ENCODE measurements at regions not wholly inside any gene's neighbourhood (a gene's known extent, or its start where the extent isn't known, plus 50 kb on each side); places are given as distances from the start of the nearest gene placed in this dataset.

DNA sequence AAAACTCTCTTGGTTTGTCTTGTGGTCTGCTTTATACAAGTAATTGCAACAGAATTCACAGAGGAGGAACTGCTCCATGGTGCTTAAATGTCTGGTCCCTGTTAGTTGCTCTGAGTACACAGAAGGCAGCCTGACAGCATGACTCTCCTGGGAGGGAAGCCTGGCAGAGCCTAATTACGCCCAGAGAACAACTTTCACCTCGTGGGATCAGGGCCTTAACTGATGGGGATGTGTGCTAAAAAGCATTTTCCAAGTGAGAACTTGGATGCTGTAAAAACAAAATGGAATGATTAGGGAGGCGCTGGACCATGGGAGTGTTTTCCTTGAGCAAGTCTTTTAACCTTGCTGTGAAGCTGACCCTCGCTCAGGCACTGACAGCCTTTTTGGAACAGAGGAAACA, 154.0 kb upstream of the TENM4 start:
- Histone ChIP-seq H3K23ac (ENCODE audit: low read depth, low read length) (no peak overlapping the region), H3K9me3 (ENCODE audit: control insufficient read depth, insufficient read depth, low read length) (no peaks in the 10 kb centered on the region), H3K18ac (ENCODE audit: low read depth, low read length) (no peak overlapping the region), H3K36me3 (ENCODE audit: control insufficient read depth, insufficient read depth, low read length) (no peaks in the 10 kb centered on the region), H4K8ac (ENCODE audit: low read depth in 2 of 2, low read length in 2 of 2) (no peak overlapping the region), H2BK15ac (ENCODE audit: low read depth, low read length) (no peak overlapping the region), H3K4me1 (ENCODE audit: control insufficient read depth, insufficient read depth, low read length) (no peaks in the 10 kb centered on the region), H3K9me1 (ENCODE audit: insufficient read depth, low read length) (no peaks in the 10 kb centered on the region), H3K14ac (replicated peaks; ENCODE audit: low read depth, low read length) (no peak overlapping the region), H3K4me2 (ENCODE audit: low read depth, low read length) (no peak overlapping the region), H4K5ac (ENCODE audit: low read depth, low read length) (no peak overlapping the region), H3K56ac (ENCODE audit: extremely low read depth, insufficient read depth, low read length) (no peak overlapping the region), H3K79me1 (ENCODE audit: low read depth in 1 of 2, low read length in 2 of 2) (no peaks in the 10 kb centered on the region), H2BK20ac (ENCODE audit: low read depth, low read length) (no peak overlapping the region), H2AFZ (replicated peaks; ENCODE audit: low read length, poor library complexity) (no peak overlapping the region), H3K4me3 (ENCODE audit: insufficient read depth, low read depth, low read length) (no peak overlapping the region), H3K4ac (ENCODE audit: low read depth, low read length) (no peak overlapping the region), H2AK5ac (ENCODE audit: low read depth, low read length) (no peak overlapping the region), H3K9ac (ENCODE audit: low read depth, low read length) (no peak overlapping the region), H3K27me3 (ENCODE audit: control insufficient read depth, insufficient read depth, low read length) (no peaks in the 10 kb centered on the region), H3K27ac (ENCODE audit: insufficient read depth, low read length) (no peak overlapping the region), H2BK120ac (ENCODE audit: low read depth, low read length) (no peak overlapping the region), H4K91ac (ENCODE audit: insufficient read depth, low read depth, low read length) (no peak overlapping the region), H2BK5ac (ENCODE audit: low read depth, low read length, poor library complexity, severe bottlenecking) (no peak overlapping the region), H2AK9ac (replicated peaks; ENCODE audit: low read depth, low read length, poor library complexity) (no peak overlapping the region), H4K20me1 (ENCODE audit: insufficient read depth, low read length) (no peaks in the 10 kb centered on the region)
- dilution Hi-C loops (cut with HindIII; ENCODE audit: low sequenced_read_pairs, unreplicated experiment) = no loop called here
- WGBS, 2 experiments (ENCODE audit: extremely low coverage in 2 of 2, insufficient read length in 1 of 2) = no CpG with 5 or more reads among the region's 4 CpGs
- intact Hi-C loops (cut with micrococcal nuclease) = no loop called here
- ATAC-seq (ENCODE audit: low read depth) = no peak
- no peak for DNase-seq
- ChIA-PET CTCF (no interaction called here), POLR2A (ENCODE audit: unreplicated experiment) (no interaction called here)
- in situ Hi-C loops (cut with MboI; ENCODE audit: low sequenced_read_pairs) = no loop called here
- BruUV-seq (replicated peaks) = no TSS peak
- TF ChIP-seq, protein P1, sequence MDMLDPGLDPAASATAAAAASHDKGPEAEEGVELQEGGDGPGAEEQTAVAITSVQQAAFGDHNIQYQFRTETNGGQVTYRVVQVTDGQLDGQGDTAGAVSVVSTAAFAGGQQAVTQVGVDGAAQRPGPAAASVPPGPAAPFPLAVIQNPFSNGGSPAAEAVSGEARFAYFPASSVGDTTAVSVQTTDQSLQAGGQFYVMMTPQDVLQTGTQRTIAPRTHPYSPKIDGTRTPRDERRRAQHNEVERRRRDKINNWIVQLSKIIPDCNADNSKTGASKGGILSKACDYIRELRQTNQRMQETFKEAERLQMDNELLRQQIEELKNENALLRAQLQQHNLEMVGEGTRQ (IDR thresholded peaks at IDR 0.05; ENCODE audit: low read depth, low read length) = no peak
- TF ChIP-seq, protein P2, sequence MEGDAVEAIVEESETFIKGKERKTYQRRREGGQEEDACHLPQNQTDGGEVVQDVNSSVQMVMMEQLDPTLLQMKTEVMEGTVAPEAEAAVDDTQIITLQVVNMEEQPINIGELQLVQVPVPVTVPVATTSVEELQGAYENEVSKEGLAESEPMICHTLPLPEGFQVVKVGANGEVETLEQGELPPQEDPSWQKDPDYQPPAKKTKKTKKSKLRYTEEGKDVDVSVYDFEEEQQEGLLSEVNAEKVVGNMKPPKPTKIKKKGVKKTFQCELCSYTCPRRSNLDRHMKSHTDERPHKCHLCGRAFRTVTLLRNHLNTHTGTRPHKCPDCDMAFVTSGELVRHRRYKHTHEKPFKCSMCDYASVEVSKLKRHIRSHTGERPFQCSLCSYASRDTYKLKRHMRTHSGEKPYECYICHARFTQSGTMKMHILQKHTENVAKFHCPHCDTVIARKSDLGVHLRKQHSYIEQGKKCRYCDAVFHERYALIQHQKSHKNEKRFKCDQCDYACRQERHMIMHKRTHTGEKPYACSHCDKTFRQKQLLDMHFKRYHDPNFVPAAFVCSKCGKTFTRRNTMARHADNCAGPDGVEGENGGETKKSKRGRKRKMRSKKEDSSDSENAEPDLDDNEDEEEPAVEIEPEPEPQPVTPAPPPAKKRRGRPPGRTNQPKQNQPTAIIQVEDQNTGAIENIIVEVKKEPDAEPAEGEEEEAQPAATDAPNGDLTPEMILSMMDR (conservative IDR thresholded peaks at IDR 0.05; ENCODE audit: low read depth, low read length) = no peak
- TF ChIP-seq BHLHE40 (IDR thresholded peaks at IDR 0.05; ENCODE audit: low read depth, low read length) = no peak
- no peak for TF ChIP-seq RCOR1 (IDR thresholded peaks at IDR 0.05; ENCODE audit: insufficient replicate concordance, low read length)
- TF ChIP-seq FOS (IDR thresholded peaks at IDR 0.05; ENCODE audit: low read depth, low read length) = no peak
- no peak for TF ChIP-seq RAD21 (IDR thresholded peaks at IDR 0.05; ENCODE audit: low read length)
- TF ChIP-seq, protein P3, sequence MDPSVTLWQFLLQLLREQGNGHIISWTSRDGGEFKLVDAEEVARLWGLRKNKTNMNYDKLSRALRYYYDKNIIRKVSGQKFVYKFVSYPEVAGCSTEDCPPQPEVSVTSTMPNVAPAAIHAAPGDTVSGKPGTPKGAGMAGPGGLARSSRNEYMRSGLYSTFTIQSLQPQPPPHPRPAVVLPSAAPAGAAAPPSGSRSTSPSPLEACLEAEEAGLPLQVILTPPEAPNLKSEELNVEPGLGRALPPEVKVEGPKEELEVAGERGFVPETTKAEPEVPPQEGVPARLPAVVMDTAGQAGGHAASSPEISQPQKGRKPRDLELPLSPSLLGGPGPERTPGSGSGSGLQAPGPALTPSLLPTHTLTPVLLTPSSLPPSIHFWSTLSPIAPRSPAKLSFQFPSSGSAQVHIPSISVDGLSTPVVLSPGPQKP (IDR thresholded peaks at IDR 0.05; ENCODE audit: borderline replicate concordance, low read depth, low read length) = no peak
- TF ChIP-seq CEBPB (IDR thresholded peaks at IDR 0.05; ENCODE audit: low read depth, low read length) = no peak
- no peak for TF ChIP-seq POLR2A (IDR thresholded peaks at IDR 0.05; ENCODE audit: low read depth, low read length)
- TF ChIP-seq MAZ (IDR thresholded peaks at IDR 0.05; ENCODE audit: borderline replicate concordance, low read depth, low read length) = no peak
- TF ChIP-seq MAFK (IDR thresholded peaks at IDR 0.05; ENCODE audit: low read depth, low read length) = no peak
- no peak for TF ChIP-seq MXI1 (IDR thresholded peaks at IDR 0.05; ENCODE audit: borderline replicate concordance, low read depth, low read length)
- TF ChIP-seq RFX5 (IDR thresholded peaks at IDR 0.05; ENCODE audit: low read depth, low read length) = no peak
- TF ChIP-seq SMC3 (IDR thresholded peaks at IDR 0.05; ENCODE audit: low read depth, low read length) = no peak
- no peak for TF ChIP-seq NFE2L2 (IDR thresholded peaks at IDR 0.05; ENCODE audit: low read depth, low read length)
- TF ChIP-seq CHD1 (IDR thresholded peaks at IDR 0.05; ENCODE audit: low read depth, low read length) = no peak
